Immature natural killer cell (primary cell): ENCODE measurements at regions not wholly inside any gene's neighbourhood (a gene's known extent, or its start where the extent isn't known, plus 50 kb on each side); places are given as distances from the start of the nearest gene placed in this dataset.
"Not testable (repeated sequence)": the region's sequence is repeated elsewhere in the genome, so short reads cannot be mapped to it uniquely, and the experiment has no call there.

ENCODE experiments used
- DNase-seq, 3 donors: peaks; one replicate each; pipeline ENCODE4 v3.0.0; 2022; ENCODE audit warnings: mixed read lengths in 1 of 3
- H3K27ac Mint-ChIP-seq, 6 donors: one replicate each; pipeline ENCODE4 v1.8.0; 2020; ENCODE audit warnings: mixed read lengths in 6 of 6, mild to moderate bottlenecking in 5 of 6, inconsistent platforms in 4 of 6, moderate library complexity in 3 of 6
- H3K27me3 Mint-ChIP-seq, 3 donors: one replicate each; pipeline ENCODE4 v1.8.0; 2020 to 2021; ENCODE audit warnings: low read depth in 3 of 3, mild to moderate bottlenecking in 3 of 3, mixed read lengths in 3 of 3, moderate library complexity in 3 of 3, inconsistent platforms in 1 of 3
- H3K36me3 Mint-ChIP-seq, 3 donors: one replicate each; pipeline ENCODE4 v1.8.0; 2020; ENCODE audit warnings: mixed read lengths in 3 of 3, inconsistent platforms in 2 of 3, mild to moderate bottlenecking in 2 of 3
- H3K4me1 Mint-ChIP-seq, 2 donors: one replicate each; pipeline ENCODE4 v1.8.0; 2020; ENCODE audit warnings: inconsistent platforms in 2 of 2, mild to moderate bottlenecking in 2 of 2, mixed read lengths in 2 of 2, moderate library complexity in 1 of 2
- H3K4me3 Mint-ChIP-seq, 5 donors: one replicate each; pipeline ENCODE4 v1.8.0; 2020; ENCODE audit warnings: mild to moderate bottlenecking in 5 of 5, mixed read lengths in 5 of 5, inconsistent platforms in 3 of 5, moderate library complexity in 3 of 5
- H3K9me3 Mint-ChIP-seq, 6 donors: one replicate each; pipeline ENCODE4 v1.8.0; 2020; ENCODE audit warnings: mild to moderate bottlenecking in 6 of 6, mixed read lengths in 6 of 6, inconsistent platforms in 4 of 6, moderate library complexity in 3 of 6

DNA sequence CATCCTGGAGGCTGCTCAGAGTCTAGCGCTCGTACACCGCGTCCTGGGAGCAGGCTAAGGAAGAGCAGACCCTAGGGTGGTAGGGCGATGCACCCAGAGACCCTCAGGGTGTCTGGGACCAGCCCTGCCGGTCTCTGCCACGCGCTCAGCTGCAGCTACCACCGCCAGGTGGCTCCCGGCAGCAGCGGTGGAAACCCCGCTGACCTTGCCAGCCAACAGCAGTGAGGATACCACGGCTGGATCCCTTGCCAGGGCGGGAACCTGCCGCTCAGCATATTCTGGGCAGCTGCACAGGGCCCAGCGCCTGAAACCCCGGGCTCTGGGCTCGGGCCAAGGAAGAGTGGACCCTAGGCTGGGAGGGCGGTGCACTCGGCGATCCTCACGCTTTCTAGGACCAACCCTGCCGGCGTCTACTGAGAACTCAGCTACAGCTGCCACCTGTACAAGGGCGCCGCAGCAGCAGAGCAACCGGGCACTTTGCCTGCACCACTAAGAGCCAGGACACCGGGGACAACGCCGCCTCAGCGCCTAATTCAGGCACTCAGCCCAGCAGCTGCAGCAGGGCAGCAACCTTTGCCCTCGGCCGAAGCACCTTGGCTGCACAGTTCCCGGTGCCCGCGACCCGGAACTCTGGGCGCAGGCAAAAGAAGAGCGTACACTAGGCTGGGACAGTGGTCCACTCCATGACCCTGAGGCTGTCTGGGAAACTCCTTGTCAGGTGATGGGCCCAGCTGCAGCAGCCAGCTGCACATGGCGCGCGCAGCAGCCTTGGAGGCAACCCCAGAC is 80.8 kb downstream of the POTEB2 start:
- not testable (repeated sequence) for H3K4me3 Mint-ChIP-seq, H3K27me3 Mint-ChIP-seq, DNase-seq, H3K27ac Mint-ChIP-seq, H3K4me1 Mint-ChIP-seq, H3K9me3 Mint-ChIP-seq, H3K36me3 Mint-ChIP-seq

DNA sequence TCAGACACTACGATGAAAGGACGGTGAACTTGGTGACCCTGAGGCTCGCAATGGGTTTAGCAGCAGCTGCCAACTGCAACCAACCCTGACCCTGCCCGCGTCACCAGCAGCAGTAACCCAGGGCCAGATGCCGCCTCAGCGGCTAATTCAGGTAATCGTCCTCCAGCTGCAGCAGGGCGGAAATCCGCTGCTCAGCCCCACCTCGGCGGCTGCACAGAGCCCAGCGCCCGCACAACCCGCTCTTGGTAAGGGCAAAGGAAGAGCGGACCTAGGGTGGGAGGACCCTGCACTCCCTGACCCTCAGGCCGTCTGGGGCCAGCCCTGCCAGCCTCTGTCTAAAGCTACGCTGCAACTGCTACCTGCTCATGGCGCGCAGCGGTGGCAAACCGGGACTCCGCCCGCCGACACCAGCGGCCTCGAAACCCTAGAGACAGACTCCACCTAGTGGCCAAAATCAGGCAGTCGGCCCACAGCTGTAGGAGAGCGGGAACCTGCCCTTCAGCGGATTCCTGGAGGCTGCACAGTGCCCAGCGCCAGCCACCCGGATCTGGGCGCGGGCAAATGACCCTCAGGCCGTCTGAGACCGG is 82.4 kb downstream of the POTEB2 start:
- H3K27ac Mint-ChIP-seq, H3K4me1 Mint-ChIP-seq, H3K9me3 Mint-ChIP-seq, H3K27me3 Mint-ChIP-seq, H3K36me3 Mint-ChIP-seq: not testable (repeated sequence)
- peak in 2 of 3 donors; percentile 11 to 49 for DNase-seq
- peak overlapping the region in 2 of 5 donors; percentile 27 to 38 for H3K4me3 Mint-ChIP-seq

DNA sequence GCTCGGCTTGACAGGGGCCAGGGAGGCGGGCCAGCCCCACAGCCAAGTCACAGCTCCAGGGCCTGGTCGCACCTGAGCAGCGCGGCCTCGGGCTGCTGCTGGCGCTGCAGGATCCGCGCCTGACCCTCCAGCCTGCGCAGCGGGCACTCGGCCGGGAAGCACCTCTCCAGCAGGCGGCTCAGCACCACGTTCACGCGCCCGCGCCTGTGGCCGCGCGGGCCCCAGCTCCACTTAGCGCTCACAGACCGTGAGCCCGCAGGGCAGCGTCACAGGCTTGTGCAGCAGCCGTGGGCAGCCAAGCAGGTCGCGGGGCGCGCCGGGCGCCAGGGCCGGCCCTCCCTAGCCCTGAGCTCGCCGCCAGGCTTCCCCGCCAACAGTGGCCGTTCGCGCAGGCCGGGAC is 90.7 kb downstream of the POTEB2 start:
- H3K9me3 Mint-ChIP-seq, H3K4me1 Mint-ChIP-seq, H3K27ac Mint-ChIP-seq, H3K4me3 Mint-ChIP-seq, H3K27me3 Mint-ChIP-seq, DNase-seq, H3K36me3 Mint-ChIP-seq: not testable (repeated sequence)

DNA sequence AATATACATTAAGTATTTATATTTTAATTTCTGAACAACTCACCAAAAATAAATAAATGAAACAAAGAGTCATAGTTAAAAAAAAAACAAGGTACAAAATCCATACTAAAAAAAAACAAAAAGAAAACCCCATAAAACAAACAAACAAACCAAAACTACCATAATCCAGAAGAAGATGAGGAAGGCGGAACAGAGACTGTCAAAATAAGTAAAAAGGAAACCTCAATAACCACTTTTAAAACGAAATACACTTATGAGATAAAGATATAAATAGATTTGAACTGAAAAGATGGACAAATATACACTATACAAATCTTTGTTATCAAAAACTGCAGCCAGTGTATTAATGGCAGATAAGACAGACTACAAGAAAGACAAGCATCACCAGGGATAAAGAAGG is 98.2 kb downstream of the POTEB2 start:
- not testable (repeated sequence) for H3K36me3 Mint-ChIP-seq, DNase-seq, H3K9me3 Mint-ChIP-seq, H3K27ac Mint-ChIP-seq, H3K4me1 Mint-ChIP-seq, H3K27me3 Mint-ChIP-seq, H3K4me3 Mint-ChIP-seq

DNA sequence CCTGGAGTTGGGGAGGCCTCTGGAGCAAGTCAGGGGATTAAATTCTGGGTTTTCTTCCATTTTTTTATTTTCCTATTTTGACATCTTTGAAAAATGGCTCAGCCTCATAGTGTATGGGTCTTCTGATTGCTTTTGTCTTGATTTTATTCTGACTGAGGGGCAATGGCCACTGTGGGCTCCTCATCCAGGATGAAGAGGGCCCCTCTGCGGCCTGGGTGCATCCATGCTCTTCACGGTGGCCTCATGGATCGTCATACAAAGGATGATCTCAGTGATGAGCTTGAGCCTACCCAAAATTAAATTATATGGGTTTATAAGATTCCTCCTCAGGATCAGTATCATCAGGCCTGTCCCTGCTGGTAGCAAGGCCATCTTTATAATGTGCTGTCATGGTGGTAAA is 103.7 kb downstream of the POTEB2 start:
- H3K4me3 Mint-ChIP-seq, DNase-seq, H3K4me1 Mint-ChIP-seq, H3K36me3 Mint-ChIP-seq, H3K27ac Mint-ChIP-seq, H3K27me3 Mint-ChIP-seq, H3K9me3 Mint-ChIP-seq: not testable (repeated sequence)

DNA sequence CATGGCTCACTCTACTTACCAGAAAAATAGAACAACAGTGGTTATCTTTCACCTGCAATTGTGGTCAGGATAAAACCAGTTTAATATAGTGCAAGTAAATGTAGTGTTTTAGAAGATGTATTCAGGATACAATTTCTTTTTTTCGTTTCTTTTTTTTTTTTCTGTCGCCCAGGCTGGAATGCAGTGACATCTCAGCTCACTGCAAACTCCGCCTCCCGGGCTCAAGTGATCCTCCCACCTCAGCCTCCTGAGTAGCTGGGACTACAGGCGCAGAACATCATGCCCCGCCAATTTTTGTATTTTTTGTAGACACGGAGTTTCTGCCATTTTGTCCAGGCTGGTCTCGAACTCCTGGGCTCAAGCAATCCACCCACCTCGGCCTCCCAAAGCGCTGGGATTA is 109.7 kb downstream of the POTEB2 start:
- H3K4me3 Mint-ChIP-seq = peak overlapping the region in 1 of 5 donors; percentile 67
- H3K36me3 Mint-ChIP-seq, H3K4me1 Mint-ChIP-seq, DNase-seq, H3K9me3 Mint-ChIP-seq, H3K27me3 Mint-ChIP-seq, H3K27ac Mint-ChIP-seq: not testable (repeated sequence)

DNA sequence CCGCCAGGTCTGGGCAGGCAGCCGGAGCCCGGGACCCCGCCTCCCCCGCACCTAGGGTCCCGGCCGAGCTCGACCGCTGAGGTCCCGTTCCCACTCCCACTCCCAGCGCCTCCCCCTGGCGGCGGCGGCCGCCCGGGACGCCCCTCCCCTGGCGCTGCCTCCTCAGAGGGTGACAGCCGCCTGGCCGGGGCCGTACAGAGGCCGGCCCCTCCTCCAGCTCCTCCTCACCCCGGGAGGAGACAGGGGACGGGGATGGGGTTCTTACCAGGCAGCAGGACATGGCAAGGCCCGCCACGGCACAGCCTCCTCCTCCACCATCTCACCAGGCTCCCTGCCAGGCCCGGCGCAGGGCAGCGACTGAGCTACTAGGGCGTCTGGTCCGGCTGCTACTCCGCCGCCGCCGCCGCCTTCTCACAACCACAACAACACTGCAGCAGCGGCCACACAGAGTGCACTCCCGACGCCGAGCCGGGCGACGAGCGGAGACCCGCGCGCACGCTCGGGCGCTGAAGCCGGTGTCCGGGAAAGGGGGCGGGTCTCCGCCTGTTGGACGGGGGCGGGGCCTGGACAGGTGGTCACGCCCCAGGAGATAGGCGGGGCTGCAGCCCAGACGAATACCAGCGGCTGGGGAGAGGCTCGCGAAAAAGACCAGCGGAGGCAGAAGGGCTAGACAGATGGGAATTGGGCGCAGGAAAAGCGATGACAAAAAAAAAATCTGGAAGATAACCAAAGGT is 110.3 kb downstream of the POTEB2 start:
- DNase-seq = peak in 2 of 3 donors; percentile 55 to 61
- not testable (repeated sequence) for H3K27ac Mint-ChIP-seq, H3K36me3 Mint-ChIP-seq, H3K27me3 Mint-ChIP-seq, H3K4me1 Mint-ChIP-seq, H3K9me3 Mint-ChIP-seq
- H3K4me3 Mint-ChIP-seq = peak overlapping the region in 1 of 5 donors; percentile 67

DNA sequence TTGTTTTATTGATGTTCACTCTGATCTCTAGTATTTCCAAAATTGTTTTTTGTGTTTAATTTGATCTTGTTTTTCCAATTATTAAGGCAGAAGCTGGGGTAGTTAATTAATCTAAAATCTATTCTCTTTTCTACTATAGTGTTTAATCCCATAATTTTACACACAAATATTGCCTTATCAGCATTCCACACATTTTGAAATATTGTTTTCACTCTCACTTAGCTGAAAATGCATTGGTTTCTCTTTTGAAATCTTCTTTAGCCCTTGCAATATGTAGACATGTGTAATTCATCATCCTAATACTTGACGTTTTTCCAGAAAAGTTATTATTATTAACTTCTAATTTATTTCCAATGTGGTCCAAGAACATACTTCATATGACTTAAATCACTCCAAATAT is 132.6 kb downstream of the POTEB2 start:
- H3K27ac Mint-ChIP-seq, H3K9me3 Mint-ChIP-seq, H3K4me3 Mint-ChIP-seq, DNase-seq, H3K36me3 Mint-ChIP-seq, H3K4me1 Mint-ChIP-seq, H3K27me3 Mint-ChIP-seq: not testable (repeated sequence)
